Peyer's patch (tissue), 4 donors: ENCODE measurements at regions not wholly inside any gene's neighbourhood (a gene's known extent, or its start where the extent isn't known, plus 50 kb on each side); places are given as distances from the start of the nearest gene placed in this dataset.
"Not testable (repeated sequence)": the region's sequence is repeated elsewhere in the genome, so short reads cannot be mapped to it uniquely, and the experiment has no call there.

Experiments used
- CTCF ChIP-seq, 6 experiments: fragments of 450-650 bp in 4 of 6; fragments of 200-600 bp in 2 of 6; sonication (generic) in 1 of 6; IDR thresholded peaks; one replicate each; pipeline ENCODE4 v1.5.1; 2017 to 2019; ENCODE audit warnings: antibody characterized with exemption in 6 of 6, mild to moderate bottlenecking in 3 of 6, moderate library complexity in 1 of 6
- POLR2A ChIP-seq, 2 donors: fragments of 450-650 bp; IDR thresholded peaks; one replicate each; pipeline ENCODE4 v1.5.1; 2017; ENCODE audit warnings: antibody characterized with exemption in 2 of 2, mild to moderate bottlenecking in 2 of 2, moderate library complexity in 2 of 2

- TF ChIP-seq CTCF, POLR2A (IDR thresholded peaks at IDR 0.05): not testable (repeated sequence)
Measured at GRCh38 chr3:3941380-3941779, 142.1 kb downstream of the LRRN1 start.
